ENCODE measurements at regions not wholly inside any gene's neighbourhood (a gene's known extent, or its start where the extent isn't known, plus 50 kb on each side); places are given as distances from the start of the nearest gene placed in this dataset.

GRCh38 chr20:16678779-16679178 lies 51.0 kb upstream of the SNRPB2 start:
- no peak for DNase-seq (ENCODE audit: low read depth)

GRCh38 chr20:16676891-16677290 lies 52.9 kb upstream of the SNRPB2 start:
- no peak for DNase-seq (ENCODE audit: low read depth)

GRCh38 chr20:16675001-16675564 lies 54.7 kb upstream of the SNRPB2 start:
- DNase-seq (ENCODE audit: low read depth) = no peak

GRCh38 chr20:16674243-16674642 lies 55.6 kb upstream of the SNRPB2 start:
- DNase-seq (ENCODE audit: low read depth) = no peak

- no peak for DNase-seq (ENCODE audit: low read depth)
Observed at GRCh38 chr20:16672299-16672698, 57.5 kb upstream of the SNRPB2 start.

GRCh38 chr20:16671753-16672152 lies 58.1 kb upstream of the SNRPB2 start:
- DNase-seq (ENCODE audit: low read depth) = no peak

- no peak for DNase-seq (ENCODE audit: low read depth)
Observed at GRCh38 chr20:16666272-16666671, 63.6 kb upstream of the SNRPB2 start.

- DNase-seq (ENCODE audit: low read depth) = no peak
Observed at GRCh38 chr20:16664020-16664419, 65.8 kb upstream of the SNRPB2 start.

GRCh38 chr20:16662467-16662866 lies 67.4 kb upstream of the SNRPB2 start:
- no peak for DNase-seq (ENCODE audit: low read depth)

- DNase-seq (ENCODE audit: low read depth) = peak; percentile 4
Observed at GRCh38 chr20:16661756-16662155, 68.1 kb upstream of the SNRPB2 start.

GRCh38 chr20:16654858-16655535 lies 74.8 kb upstream of the SNRPB2 start:
- no peak for DNase-seq (ENCODE audit: low read depth)

- no peak for DNase-seq (ENCODE audit: low read depth)
Observed at GRCh38 chr20:16653266-16653665, 76.6 kb upstream of the SNRPB2 start.

- no peak for DNase-seq (ENCODE audit: low read depth)
Observed at GRCh38 chr20:16647875-16648597, 74.8 kb upstream of the KIF16B start.

- DNase-seq (ENCODE audit: low read depth) = no peak
Observed at GRCh38 chr20:16641511-16642023, 68.3 kb upstream of the KIF16B start.

GRCh38 chr20:16639027-16639941 lies 66.0 kb upstream of the KIF16B start:
- no peak for DNase-seq (ENCODE audit: low read depth)

GRCh38 chr20:16637797-16638196 lies 64.5 kb upstream of the KIF16B start:
- DNase-seq (ENCODE audit: low read depth) = no peak

- no peak for DNase-seq (ENCODE audit: low read depth)
Observed at GRCh38 chr20:16626849-16627248, 53.6 kb upstream of the KIF16B start.

GRCh38 chr20:16624106-16624505 lies 50.9 kb upstream of the KIF16B start:
- no peak for DNase-seq (ENCODE audit: low read depth)

All from Daoy (cell line).